DND-41 (cell line): ENCODE measurements at regions not wholly inside any gene's neighbourhood (a gene's known extent, or its start where the extent isn't known, plus 50 kb on each side); places are given as distances from the start of the nearest gene placed in this dataset.

Experiments used
- ATAC-seq: fragments of 200-7000 bp; cut with Tn5 transposase; 3 replicates; pipeline ENCODE4 v1.9.1; 2021; ENCODE audit warnings: low read depth; ENCODE audit not compliant: insufficient read depth
- DNase-seq: peaks from one replicate; pipeline ENCODE4 v3.0.0-alpha.2; 2020
- H2AFZ ChIP-seq: 2 replicates; pipeline ENCODE4 v1.6.0; 2012; ENCODE audit warnings: low read depth, low read length
- H3K27ac ChIP-seq: 2 replicates; pipeline ENCODE4 v1.5.1; 2012; ENCODE audit warnings: low read length, inconsistent platforms
- H3K27me3 ChIP-seq: fragments of 200-600 bp; sonication (generic); 2 replicates; pipeline ENCODE4 v1.6.0; 2012; ENCODE audit warnings: low read length, mild to moderate bottlenecking, inconsistent platforms; ENCODE audit not compliant: insufficient read depth, poor library complexity
- H3K36me3 ChIP-seq: 2 replicates; pipeline ENCODE4 v1.5.1; 2012; ENCODE audit warnings: low read length, inconsistent platforms; ENCODE audit not compliant: insufficient read depth
- H3K4me1 ChIP-seq: 2 replicates; pipeline ENCODE4 v1.5.1; 2012; ENCODE audit warnings: mild to moderate bottlenecking, low read length; ENCODE audit not compliant: insufficient read depth
- H3K4me2 ChIP-seq: 2 replicates; pipeline ENCODE4 v1.6.0; 2012; ENCODE audit warnings: mild to moderate bottlenecking, moderate library complexity, low read length, inconsistent platforms; ENCODE audit not compliant: insufficient read depth
- H3K4me3 ChIP-seq, 2 experiments: fragments of 200-600 bp in 1 of 2; shearing (Covaris generic) in 1 of 2; 2 replicates each; pipeline ENCODE4 v1.5.1; 2012 to 2016; ENCODE audit warnings: inconsistent platforms in 2 of 2, low read length in 2 of 2, mild to moderate bottlenecking in 2 of 2, low read depth in 1 of 2, moderate library complexity in 1 of 2
- H3K79me2 ChIP-seq: 2 replicates; pipeline ENCODE4 v1.6.0; 2012; ENCODE audit warnings: low read length, inconsistent platforms; ENCODE audit not compliant: insufficient read depth
- H3K9ac ChIP-seq: 2 replicates; pipeline ENCODE4 v1.6.0; 2012; ENCODE audit warnings: low read depth, mild to moderate bottlenecking, inconsistent platforms, low read length, moderate library complexity
- H3K9me3 ChIP-seq: 2 replicates; pipeline ENCODE4 v1.5.1; 2012; ENCODE audit warnings: low read length, moderate library complexity, mild to moderate bottlenecking, inconsistent platforms; ENCODE audit not compliant: insufficient read depth, severe bottlenecking
- H4K20me1 ChIP-seq: 2 replicates; pipeline ENCODE4 v1.6.0; 2012; ENCODE audit warnings: low read length; ENCODE audit not compliant: insufficient read depth
- EZH2 ChIP-seq: IDR thresholded peaks from 3 replicates; pipeline ENCODE4 v1.6.1; 2012; ENCODE audit warnings: borderline replicate concordance, low read depth, mild to moderate bottlenecking, moderate library complexity, low read length, inconsistent platforms; ENCODE audit not compliant: severe bottlenecking
- TF ChIP-seq, protein P1 (sequence below): IDR thresholded peaks from 2 replicates; pipeline ENCODE4 v1.5.1; 2012; ENCODE audit warnings: borderline replicate concordance, low read length, moderate library complexity, mild to moderate bottlenecking; ENCODE audit not compliant: poor library complexity, severe bottlenecking; ENCODE audit errors: extremely low read depth

DNA sequence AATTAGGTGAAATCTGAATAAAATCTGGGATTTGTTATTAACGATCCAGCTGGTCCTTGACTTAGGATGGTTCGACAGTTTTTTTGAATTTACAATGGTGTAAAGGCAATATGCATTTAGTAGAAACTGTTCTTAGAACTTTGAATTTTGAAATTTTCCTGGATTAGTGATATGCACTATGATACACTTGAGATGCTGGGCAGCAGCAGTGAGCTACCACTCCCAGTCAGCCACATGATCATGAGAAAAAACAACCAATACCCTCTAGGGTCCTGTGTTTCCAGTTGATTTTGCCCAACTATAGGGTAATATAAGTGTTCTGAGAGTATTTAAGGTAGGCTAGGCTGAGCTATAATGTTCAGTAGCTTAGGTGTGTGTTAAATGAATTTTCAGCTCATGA lies 303.7 kb downstream of the GPAT3 start:
- TF ChIP-seq EZH2: no peak
- TF ChIP-seq, protein P1, sequence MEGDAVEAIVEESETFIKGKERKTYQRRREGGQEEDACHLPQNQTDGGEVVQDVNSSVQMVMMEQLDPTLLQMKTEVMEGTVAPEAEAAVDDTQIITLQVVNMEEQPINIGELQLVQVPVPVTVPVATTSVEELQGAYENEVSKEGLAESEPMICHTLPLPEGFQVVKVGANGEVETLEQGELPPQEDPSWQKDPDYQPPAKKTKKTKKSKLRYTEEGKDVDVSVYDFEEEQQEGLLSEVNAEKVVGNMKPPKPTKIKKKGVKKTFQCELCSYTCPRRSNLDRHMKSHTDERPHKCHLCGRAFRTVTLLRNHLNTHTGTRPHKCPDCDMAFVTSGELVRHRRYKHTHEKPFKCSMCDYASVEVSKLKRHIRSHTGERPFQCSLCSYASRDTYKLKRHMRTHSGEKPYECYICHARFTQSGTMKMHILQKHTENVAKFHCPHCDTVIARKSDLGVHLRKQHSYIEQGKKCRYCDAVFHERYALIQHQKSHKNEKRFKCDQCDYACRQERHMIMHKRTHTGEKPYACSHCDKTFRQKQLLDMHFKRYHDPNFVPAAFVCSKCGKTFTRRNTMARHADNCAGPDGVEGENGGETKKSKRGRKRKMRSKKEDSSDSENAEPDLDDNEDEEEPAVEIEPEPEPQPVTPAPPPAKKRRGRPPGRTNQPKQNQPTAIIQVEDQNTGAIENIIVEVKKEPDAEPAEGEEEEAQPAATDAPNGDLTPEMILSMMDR: no peak
- no peak for ATAC-seq

DNA sequence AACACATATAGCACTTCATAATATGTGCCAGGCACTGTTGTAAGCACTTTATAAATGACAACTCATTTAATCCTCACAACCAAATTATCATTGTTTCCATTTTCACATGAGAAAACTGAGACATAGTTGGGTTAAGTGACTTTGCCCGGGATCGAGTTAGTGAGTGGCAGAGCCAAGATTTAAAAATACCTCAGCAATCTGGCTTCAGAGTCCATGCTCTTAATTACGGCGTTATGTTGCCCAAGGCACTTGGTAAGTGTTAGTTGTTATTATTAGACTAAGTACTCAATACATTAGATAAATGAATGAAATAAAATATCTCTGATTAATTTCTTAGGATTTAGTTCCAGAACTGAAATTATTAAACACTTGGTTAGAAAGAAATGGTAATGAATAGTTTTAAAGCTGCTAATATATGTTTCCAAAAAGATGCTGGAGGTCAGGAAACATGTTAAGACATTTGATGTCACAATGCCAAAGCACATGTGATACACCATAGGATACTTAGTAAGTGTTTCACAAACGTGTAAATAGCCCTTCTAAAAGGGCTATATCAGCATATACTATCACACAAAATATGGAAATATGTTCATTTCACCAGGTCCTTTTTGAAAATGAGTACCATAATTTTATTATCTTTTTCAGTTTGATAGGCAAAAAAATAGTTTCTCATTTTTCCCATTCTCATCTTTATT lies 301.9 kb downstream of the GPAT3 start:
- DNase-seq (no peak), ATAC-seq (no peak)
- no peak for TF ChIP-seq EZH2
- TF ChIP-seq, protein P1: no peak
- Histone ChIP-seq H3K27ac (no peak overlapping the region), H3K9me3 (no peaks in the 10 kb centered on the region), H3K9ac (no peak overlapping the region), H2AFZ (no peak overlapping the region), H3K36me3 (no peaks in the 10 kb centered on the region), H3K27me3 (no peaks in the 10 kb centered on the region), H3K4me1 (no peaks in the 10 kb centered on the region), H3K4me3 (no peak overlapping the region), H3K4me2 (no peak overlapping the region), H4K20me1 (no peaks in the 10 kb centered on the region), H3K79me2 (no peaks in the 10 kb centered on the region)

More for the DNA sequence above, 303.7 kb downstream of the GPAT3 start:
- H3K4me1 ChIP-seq: no peaks in the 10 kb centered on the region
- no peaks in the 10 kb centered on the region for H3K79me2 ChIP-seq
- H3K27me3 ChIP-seq: no peaks in the 10 kb centered on the region
- H3K36me3 ChIP-seq: no peaks in the 10 kb centered on the region
- no peak overlapping the region for H3K4me2 ChIP-seq
- H3K4me3 ChIP-seq: no peak overlapping the region
- no peak for DNase-seq
- H3K9ac ChIP-seq: no peak overlapping the region
- H3K9me3 ChIP-seq: no peaks in the 10 kb centered on the region
- no peak overlapping the region for H2AFZ ChIP-seq
- no peaks in the 10 kb centered on the region for H4K20me1 ChIP-seq
- H3K27ac ChIP-seq: no peak overlapping the region

DNA sequence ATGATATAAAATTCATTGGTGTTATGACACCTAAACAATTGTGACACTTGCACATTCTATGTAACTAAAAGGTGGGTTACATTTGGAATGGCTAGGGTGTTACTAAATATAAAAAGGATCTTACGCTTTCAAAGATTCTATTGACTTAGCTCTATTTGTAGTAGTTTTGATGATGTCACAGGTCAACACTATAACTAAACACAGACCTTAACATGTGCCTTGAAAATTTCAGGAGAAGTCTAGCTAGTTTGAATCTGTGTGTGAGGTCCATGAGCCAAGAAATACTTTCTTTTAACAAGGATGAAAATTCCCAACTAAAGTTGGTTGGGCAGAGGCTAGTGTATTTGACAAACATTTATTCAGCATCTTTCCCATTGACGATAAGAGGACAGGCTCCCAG lies 298.0 kb downstream of the GPAT3 start:
- Histone ChIP-seq H2AFZ (no peak overlapping the region), H3K27me3 (no peaks in the 10 kb centered on the region), H3K79me2 (no peaks in the 10 kb centered on the region), H3K4me3 (no peak overlapping the region), H4K20me1 (no peaks in the 10 kb centered on the region), H3K4me2 (no peak overlapping the region), H3K27ac (no peak overlapping the region), H3K9me3 (no peaks in the 10 kb centered on the region), H3K9ac (no peak overlapping the region), H3K4me1 (no peaks in the 10 kb centered on the region), H3K36me3 (no peaks in the 10 kb centered on the region)
- ATAC-seq (no peak), DNase-seq (no peak)
- no peak for TF ChIP-seq EZH2
- TF ChIP-seq, protein P1: no peak
